ENCODE measurements at regions not wholly inside any gene's neighbourhood (a gene's known extent, or its start where the extent isn't known, plus 50 kb on each side); places are given as distances from the start of the nearest gene placed in this dataset.
"Not testable (repeated sequence)": the region's sequence is repeated elsewhere in the genome, so short reads cannot be mapped to it uniquely, and the experiment has no call there.

DNA sequence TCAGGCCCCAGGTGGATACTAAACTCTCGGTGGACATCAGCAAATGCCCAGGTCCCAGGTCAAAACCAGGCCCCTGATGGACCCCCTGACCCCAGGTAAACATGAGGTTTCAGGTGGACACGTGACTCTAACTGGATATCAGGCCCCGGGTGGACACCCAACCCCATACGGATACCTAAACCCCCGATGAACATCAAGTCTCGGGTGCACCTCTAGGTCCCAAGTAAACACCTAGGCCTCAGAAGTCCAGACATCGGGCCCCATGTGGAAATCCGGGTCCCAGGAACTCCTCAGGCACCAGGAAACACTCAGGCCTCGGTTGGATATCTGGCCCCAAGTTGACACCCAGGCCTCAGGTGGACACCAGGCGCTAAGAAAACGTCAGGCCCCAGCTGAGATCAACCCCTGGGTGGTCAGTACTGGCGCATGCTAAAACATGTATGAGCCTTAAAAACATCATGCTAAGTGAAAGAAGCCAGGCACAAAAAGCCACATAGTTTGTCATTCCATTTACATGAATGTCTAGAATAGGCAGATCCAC, 54.4 kb upstream of the SEPTIN5 start:
- Histone ChIP-seq H3K4me1 (ENCODE audit: insufficient read depth, low read length) (no peaks in the 10 kb centered on the region), H3K9ac (ENCODE audit: low read depth, low read length) (no peak overlapping the region), H3K27ac (ENCODE audit: low read depth, low read length) (no peak overlapping the region), H3K4me3 (ENCODE audit: low read length) (no peak overlapping the region), H3K9me3 (ENCODE audit: insufficient read depth, low read depth, low read length) (no peaks in the 10 kb centered on the region), H3K27me3 (ENCODE audit: insufficient read depth, low read length) (no peaks in the 10 kb centered on the region), H3K36me3 (ENCODE audit: insufficient read depth, low read length) (no peaks in the 10 kb centered on the region)
- 94% methylated on average over 12 of the region's 12 CpGs for WGBS

GRCh38 chr22:19660583-19660982, 53.7 kb upstream of the SEPTIN5 start:
- 96% methylated on average over 12 of the region's 12 CpGs for WGBS
- H3K36me3 ChIP-seq (ENCODE audit: insufficient read depth, low read length); H3K27me3 ChIP-seq (ENCODE audit: insufficient read depth, low read length); H3K4me3 ChIP-seq (ENCODE audit: low read length); H3K27ac ChIP-seq (ENCODE audit: low read depth, low read length); H3K9me3 ChIP-seq (ENCODE audit: insufficient read depth, low read depth, low read length); H3K4me1 ChIP-seq (ENCODE audit: insufficient read depth, low read length); H3K9ac ChIP-seq (ENCODE audit: low read depth, low read length): not testable (repeated sequence)

GRCh38 chr22:19661156-19661555, 53.1 kb upstream of the SEPTIN5 start:
- no peak overlapping the region for H3K9ac ChIP-seq (ENCODE audit: low read depth, low read length)
- H3K27me3 ChIP-seq (ENCODE audit: insufficient read depth, low read length), result no peaks in the 10 kb centered on the region
- no peaks in the 10 kb centered on the region for H3K36me3 ChIP-seq (ENCODE audit: insufficient read depth, low read length)
- no peaks in the 10 kb centered on the region for H3K4me1 ChIP-seq (ENCODE audit: insufficient read depth, low read length)
- no peak overlapping the region for H3K4me3 ChIP-seq (ENCODE audit: low read length)
- H3K27ac ChIP-seq (ENCODE audit: low read depth, low read length), result no peak overlapping the region
- H3K9me3 ChIP-seq (ENCODE audit: insufficient read depth, low read depth, low read length), result no peaks in the 10 kb centered on the region

GRCh38 chr22:19662049-19662684, 52.1 kb upstream of the SEPTIN5 start:
- not testable (repeated sequence) for H3K27ac ChIP-seq (ENCODE audit: low read depth, low read length); H3K9ac ChIP-seq (ENCODE audit: low read depth, low read length); H3K4me1 ChIP-seq (ENCODE audit: insufficient read depth, low read length); H3K9me3 ChIP-seq (ENCODE audit: insufficient read depth, low read depth, low read length); H3K4me3 ChIP-seq (ENCODE audit: low read length); H3K36me3 ChIP-seq (ENCODE audit: insufficient read depth, low read length); H3K27me3 ChIP-seq (ENCODE audit: insufficient read depth, low read length)
- 85% methylated on average over 22 of the region's 22 CpGs for WGBS

GRCh38 chr22:19663286-19663815, 51.0 kb upstream of the SEPTIN5 start:
- H3K9ac ChIP-seq (ENCODE audit: low read depth, low read length), result no peak overlapping the region
- no peaks in the 10 kb centered on the region for H3K27me3 ChIP-seq (ENCODE audit: insufficient read depth, low read length)
- H3K4me1 ChIP-seq (ENCODE audit: insufficient read depth, low read length), result no peaks in the 10 kb centered on the region; the same call in 1 of the 2 replicates
- no peak overlapping the region for H3K27ac ChIP-seq (ENCODE audit: low read depth, low read length)
- H3K4me3 ChIP-seq (ENCODE audit: low read length), result no peak overlapping the region
- H3K36me3 ChIP-seq (ENCODE audit: insufficient read depth, low read length), result no peaks in the 10 kb centered on the region
- no peaks in the 10 kb centered on the region for H3K9me3 ChIP-seq (ENCODE audit: insufficient read depth, low read depth, low read length)
- WGBS, result 84% methylated on average over 6 of the region's 6 CpGs

DNA sequence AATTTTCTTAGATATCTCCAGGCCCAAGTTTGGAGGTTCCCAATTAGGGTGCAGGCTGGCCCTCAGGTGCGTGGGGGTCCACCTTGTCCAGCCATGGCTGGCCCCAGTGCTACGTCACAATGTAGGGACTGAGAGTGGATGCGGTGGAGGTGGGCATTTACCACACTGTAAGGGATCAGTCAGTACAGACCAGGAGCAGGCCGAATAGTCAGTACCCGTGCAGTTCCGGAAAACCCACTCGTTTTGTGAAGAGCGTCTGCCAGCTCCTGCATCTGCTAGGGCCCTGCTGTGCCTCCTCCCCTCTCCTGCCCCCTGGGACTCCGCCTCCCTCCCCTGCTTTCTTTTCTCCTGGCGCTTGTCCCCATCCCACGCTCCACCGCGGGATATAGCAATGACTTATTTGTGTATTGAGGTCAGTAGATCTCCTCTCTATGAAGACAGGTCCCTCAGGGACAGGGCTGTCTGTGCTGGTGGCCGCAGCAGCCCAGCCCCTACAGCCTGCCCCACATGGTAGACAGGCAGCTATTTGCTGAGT, 50.4 kb upstream of the SEPTIN5 start:
- H3K36me3 ChIP-seq (ENCODE audit: insufficient read depth, low read length), result no peaks in the 10 kb centered on the region
- no peaks in the 10 kb centered on the region for H3K27me3 ChIP-seq (ENCODE audit: insufficient read depth, low read length)
- no peak overlapping the region for H3K27ac ChIP-seq (ENCODE audit: low read depth, low read length)
- WGBS, result 44% methylated on average over 10 of the region's 14 CpGs
- H3K4me3 ChIP-seq (ENCODE audit: low read length), result no peak overlapping the region
- H3K9me3 ChIP-seq (ENCODE audit: insufficient read depth, low read depth, low read length), result no peaks in the 10 kb centered on the region
- no peaks in the 10 kb centered on the region; the same call in 1 of the 2 replicates for H3K4me1 ChIP-seq (ENCODE audit: insufficient read depth, low read length)
- H3K9ac ChIP-seq (ENCODE audit: low read depth, low read length), result no peak overlapping the region

GRCh38 chr22:19664406-19664805, 49.9 kb upstream of the SEPTIN5 start:
- 95% methylated on average over 2 of the region's 2 CpGs for WGBS
- Histone ChIP-seq H3K9ac (ENCODE audit: low read depth, low read length) (no peak overlapping the region), H3K4me1 (ENCODE audit: insufficient read depth, low read length) (no peaks in the 10 kb centered on the region; the same call in 1 of the 2 replicates), H3K4me3 (ENCODE audit: low read length) (no peak overlapping the region), H3K9me3 (ENCODE audit: insufficient read depth, low read depth, low read length) (no peaks in the 10 kb centered on the region), H3K27ac (ENCODE audit: low read depth, low read length) (no peak overlapping the region), H3K36me3 (ENCODE audit: insufficient read depth, low read length) (no peaks in the 10 kb centered on the region), H3K27me3 (ENCODE audit: insufficient read depth, low read length) (no peaks in the 10 kb centered on the region)
